ENCODE measurements at regions not wholly inside any gene's neighbourhood (a gene's known extent, or its start where the extent isn't known, plus 50 kb on each side); places are given as distances from the start of the nearest gene placed in this dataset.

GRCh38 chr2:6692819-6693218 lies 172.9 kb downstream of the CMPK2 start:
- TF ChIP-seq CTCF (IDR thresholded peaks at IDR 0.05) (no peak), POLR2A (IDR thresholded peaks at IDR 0.05) (no peak), POLR2AphosphoS5 (IDR thresholded peaks at IDR 0.05) (no peak), EP300 (IDR thresholded peaks at IDR 0.05) (no peak)
